Inferior parietal cortex (tissue), 1 donor: ENCODE measurements at regions not wholly inside any gene's neighbourhood (a gene's known extent, or its start where the extent isn't known, plus 50 kb on each side); places are given as distances from the start of the nearest gene placed in this dataset.
A peak's percentile ranks its signal among the peaks of the same experiment; 100 is the strongest.
"Not testable (repeated sequence)": the region's sequence is repeated elsewhere in the genome, so short reads cannot be mapped to it uniquely, and the experiment has no call there.

Experiments
- DNase-seq: peaks from one replicate; pipeline ENCODE4 v3.0.0-alpha.2; 2016; ENCODE audit errors: extremely low spot score

DNA sequence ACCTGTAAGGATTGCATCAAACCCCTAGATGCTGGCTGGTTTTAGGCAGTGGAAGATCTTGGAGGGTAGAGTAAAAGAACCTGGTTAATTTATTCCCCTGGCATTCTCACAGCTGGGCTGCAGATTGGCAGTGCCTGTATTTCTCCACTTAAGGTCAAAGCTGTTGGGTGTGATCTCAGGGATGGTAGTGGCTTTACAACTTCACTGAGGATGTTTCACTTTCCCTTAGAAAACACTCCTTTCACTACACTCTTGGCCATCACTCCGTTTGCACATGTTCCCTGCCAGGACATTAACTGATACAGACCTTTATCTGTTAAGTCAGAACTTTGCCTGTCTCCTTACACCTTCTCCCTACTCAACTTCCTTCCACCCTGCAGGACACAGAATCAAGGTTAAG is 779.1 kb upstream of the SEMA6D start:
- DNase-seq: no peak

DNA sequence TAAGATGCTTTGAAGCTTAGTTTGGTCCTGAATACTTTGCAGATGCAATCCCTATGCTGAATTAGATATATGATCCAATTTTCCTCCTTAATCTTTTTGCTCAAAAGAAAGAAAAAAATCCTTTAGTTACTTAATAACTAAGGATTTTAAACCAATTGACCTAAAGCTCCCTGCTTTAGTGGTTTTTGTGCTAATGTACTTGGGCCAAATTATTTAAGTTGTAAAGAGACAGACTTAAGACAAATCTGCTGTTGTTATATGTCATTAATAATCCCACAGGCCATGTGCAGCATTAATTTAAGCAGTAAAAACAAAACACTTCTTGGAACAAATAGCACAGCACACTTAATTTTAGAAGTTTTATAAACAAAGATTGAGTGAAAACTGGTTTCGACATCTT is 776.1 kb upstream of the SEMA6D start:
- no peak for DNase-seq

DNA sequence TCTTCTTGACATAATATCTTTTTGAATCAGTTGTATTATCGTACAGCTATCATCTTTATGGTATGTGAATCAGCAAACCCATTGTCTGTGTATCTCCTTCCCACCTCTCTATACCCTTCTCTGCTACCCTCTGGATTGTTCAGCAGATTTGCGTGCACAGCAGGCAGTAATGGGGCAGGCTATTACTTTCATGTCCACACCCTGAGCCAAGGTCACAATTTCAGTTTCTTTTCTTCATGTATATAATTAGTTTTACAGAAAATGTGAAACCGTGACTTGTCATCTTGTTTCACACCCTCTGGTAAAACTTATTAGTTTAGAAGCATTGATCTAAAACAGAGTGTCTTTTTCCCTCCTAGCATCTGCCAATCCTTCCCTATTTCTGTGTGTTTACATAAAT is 770.4 kb upstream of the SEMA6D start:
- DNase-seq: no peak

GRCh38 chr15:46955576-46955975 is 761.7 kb upstream of the SEMA6D start:
- no peak for DNase-seq

DNA sequence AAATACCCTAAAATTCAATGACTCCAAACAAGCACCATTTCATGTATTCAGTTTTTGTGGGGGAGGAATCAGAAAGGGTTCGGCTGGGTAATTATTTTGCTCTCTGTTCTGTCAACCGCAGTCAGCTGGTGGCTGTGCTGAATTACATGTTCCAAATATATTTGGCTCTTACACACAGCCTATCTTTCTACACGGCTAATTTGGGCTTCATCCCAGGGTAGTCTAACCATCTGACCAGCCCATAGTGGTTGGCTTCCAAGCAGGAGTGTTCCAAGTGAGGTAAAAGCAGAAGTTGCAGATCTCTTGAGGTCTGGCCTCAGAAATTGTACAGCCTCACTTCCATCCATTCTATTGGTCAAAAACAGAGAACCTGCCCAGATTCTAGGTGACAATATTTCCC is 760.8 kb upstream of the SEMA6D start:
- peak; percentile 25 for DNase-seq

DNA sequence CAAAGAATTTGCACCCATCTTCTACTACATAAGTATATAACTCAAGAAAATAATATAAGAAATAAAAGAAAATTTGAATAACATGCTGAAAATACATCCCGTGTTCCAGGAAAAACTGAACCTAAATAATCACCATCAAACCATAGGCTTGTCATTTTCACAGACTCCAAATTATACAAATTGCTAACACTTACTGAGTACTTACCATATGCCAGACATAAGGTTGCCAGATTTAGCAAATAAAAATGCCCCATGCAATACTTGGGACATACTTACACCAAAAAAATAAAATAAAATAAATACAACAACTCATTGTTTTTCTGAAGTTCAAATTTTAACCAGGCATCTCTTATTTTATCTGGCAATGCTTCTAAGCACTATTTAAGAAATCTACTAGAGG is 760.4 kb upstream of the SEMA6D start:
- no peak for DNase-seq

DNA sequence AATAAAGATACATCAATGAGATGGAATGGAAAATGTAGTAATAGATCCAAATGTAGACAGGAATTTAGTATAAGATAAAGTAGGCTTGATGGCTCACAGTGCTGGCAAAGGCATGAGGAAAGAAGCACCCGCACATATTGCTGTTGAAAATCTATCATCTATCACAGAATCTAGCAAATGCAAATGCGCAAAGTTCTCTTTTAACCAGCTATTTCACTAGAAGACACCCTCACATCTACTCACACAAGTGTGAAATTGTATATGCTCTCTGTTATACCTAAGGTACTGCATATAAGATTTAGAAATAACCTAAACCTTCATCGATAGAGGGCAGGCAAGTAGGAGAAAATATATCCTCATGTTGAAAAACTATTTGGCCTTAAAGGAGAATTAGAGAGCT is 756.7 kb upstream of the SEMA6D start:
- no peak for DNase-seq

DNA sequence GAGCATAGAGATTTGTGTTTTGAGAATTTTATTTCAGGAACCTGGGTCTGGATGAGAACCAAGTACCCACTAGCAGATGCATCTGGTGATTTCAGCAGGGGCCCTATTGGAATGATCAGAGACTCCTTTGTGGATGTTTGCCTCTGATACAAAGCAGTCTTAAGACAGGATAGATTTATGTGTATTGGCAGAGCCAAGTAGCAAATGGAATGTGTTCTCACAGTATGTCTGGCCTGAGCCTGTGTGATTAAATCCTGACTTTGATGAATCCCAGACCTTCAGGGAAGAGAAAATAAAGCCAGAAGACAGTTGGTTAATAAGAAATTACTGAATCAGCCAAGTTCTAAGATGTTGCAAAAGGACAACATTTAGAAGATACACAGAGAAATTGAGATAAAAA is 755.5 kb upstream of the SEMA6D start:
- no peak for DNase-seq

DNA sequence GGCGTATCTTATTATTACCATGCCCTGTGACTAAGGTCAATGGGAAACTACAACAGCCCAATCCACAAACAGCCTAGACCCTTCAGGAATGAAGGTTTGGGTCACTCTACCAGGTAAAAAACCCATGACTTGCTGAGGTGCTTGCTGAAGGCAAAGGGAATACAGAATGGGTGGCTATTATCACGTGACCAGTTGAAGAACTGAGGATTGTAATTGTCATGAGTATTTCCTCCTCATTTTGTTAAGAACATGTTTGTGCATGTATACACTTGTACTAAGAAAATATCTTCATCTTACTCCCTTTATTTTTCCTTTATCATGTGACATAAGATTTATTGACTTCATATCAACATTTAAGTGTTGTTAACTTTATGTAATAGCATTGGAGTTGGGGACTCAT is 729.2 kb upstream of the SEMA6D start:
- not testable (repeated sequence) for DNase-seq

- no peak for DNase-seq
Measured at GRCh38 chr15:46996359-46996758, 720.9 kb upstream of the SEMA6D start.

DNA sequence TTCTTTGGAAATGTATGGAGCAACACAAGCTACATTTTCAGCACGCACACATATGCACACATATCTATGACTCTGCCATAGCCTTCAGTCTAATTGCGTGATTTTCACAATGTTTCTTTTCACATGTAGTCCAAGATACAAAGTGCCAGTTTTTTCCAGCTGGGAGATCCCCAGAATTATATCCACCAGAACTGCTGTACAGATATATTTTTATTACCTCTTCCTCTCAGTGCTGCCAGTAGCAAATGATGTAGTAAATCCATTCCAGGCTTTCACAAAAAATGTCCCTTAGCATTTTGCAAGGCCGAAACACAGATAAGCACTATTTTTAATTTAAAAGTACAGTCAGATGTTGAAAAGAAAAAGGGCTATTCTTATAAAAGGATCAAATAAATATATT is 719.8 kb upstream of the SEMA6D start:
- DNase-seq: no peak

DNA sequence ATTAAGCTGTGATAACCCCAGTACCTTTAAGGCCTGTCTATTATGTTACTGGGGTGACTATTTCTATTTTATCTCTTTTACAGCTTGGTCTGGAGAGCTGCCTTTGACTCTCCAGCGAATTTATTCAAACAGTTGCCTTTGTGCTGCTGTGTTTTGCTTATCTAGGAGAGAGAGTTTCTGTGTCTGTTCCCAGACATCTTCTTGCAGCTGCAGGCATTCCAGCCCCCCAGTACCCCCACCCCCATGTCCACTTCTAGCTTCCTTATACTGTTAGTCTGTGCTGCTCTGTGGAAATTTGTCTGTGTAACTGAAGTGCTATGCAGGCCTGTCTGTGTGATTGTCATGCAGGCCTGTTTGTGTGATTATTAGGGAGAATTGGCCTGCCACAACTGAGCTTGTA is 713.7 kb upstream of the SEMA6D start:
- no peak for DNase-seq

GRCh38 chr15:47013446-47013845 is 703.9 kb upstream of the SEMA6D start:
- DNase-seq: no peak

- no peak for DNase-seq
Measured at GRCh38 chr15:47027322-47027946, 689.9 kb upstream of the SEMA6D start.

DNA sequence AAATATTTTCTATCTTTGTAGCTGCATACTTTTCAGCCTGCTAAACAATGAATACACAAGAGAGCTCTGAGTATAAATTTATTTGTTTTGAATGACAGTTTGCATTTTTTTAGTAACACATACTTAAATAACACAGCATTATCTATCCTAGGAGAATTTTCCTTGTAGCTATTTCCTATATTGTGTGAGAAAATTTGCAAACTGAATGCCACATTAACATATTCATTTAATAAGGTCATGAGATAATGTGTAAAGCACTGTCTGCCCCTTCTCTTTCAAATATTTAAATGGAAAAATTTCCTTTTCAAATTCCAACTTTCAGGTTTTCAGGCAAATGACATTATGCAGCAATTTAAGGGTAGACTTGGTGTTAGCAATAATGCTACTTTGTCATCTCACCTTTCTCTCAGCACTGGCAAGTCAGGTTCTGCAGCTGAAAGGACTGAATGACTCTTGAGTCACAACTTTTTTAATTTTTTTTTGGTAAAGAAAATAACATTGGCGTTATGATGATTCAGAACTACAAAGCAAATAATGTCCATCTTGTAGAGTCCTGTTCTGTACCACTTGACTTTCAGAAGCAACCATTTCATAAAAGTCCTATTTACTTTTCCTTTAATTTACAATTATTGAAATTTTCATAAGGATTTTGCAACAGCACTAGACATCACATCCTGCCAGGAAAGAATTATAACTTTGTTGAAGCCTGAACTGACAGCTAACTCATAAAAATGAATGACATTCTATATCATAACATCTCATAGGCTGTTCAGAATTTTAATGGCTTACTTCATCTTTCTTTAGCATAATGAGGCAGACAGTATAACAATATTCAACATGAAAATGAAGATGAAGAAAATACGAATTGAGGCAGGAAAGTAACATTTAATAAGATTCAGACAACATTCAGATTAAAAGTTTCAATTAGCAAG is 681.6 kb upstream of the SEMA6D start:
- DNase-seq: no peak

DNA sequence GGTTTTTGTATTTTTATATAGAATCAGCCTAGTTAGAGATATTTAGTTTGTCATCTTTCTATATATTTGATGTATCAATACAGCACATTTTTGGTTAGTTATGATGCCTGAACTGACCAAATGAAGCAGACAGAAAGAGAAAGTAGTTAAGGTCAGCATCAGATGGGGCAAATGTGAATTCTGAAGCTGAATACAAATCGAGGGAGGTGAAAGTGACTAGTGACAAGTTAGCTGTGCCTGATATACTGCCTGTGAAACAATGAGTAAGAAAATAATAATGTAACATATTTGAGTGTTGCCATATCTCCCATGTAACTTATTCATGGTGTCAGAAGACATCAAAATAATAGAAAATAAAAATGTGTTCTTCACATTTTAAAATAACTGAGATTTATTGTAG is 680.3 kb upstream of the SEMA6D start:
- DNase-seq: no peak

DNA sequence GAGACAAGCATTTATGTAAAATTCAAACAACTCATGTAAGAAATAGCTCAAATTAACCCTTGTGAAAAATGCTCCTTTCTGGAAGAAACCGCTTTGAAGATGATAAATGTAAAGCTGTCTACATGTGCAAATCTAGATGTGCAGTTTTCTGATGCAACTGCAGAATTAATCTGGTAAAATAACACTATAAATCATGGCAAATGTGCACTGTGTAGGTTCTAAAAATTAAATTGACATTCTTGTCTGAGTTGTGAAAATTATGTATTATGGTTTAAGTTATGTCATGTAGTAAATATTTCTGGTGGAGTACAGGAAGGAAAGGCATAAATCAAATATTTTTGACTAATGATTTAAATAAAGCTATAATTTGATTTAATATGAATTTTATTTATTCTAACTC is 678.1 kb upstream of the SEMA6D start:
- no peak for DNase-seq

DNA sequence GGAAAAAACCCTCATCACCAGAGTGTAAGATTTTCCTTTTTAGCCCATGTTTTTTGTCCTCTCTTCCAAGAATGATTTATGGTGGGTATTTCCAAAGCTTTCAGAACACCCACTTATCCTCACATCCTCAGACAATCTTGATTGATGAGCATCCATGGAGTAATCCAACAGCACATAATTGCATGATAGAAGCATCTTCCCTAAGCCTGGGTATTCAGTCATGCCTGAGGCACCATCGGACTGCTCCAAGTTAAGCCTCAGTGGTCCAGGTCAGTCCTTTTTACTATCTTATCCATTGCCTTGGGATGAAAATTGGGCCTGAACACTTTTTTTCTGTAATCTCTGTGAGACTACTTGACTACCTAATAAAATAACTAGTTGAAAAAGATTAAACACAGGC is 676.0 kb upstream of the SEMA6D start:
- no peak for DNase-seq

- not testable (repeated sequence) for DNase-seq
Measured at GRCh38 chr15:47047981-47048380, 669.3 kb upstream of the SEMA6D start.

- no peak for DNase-seq
Measured at GRCh38 chr15:47066392-47066791, 650.9 kb upstream of the SEMA6D start.

DNA sequence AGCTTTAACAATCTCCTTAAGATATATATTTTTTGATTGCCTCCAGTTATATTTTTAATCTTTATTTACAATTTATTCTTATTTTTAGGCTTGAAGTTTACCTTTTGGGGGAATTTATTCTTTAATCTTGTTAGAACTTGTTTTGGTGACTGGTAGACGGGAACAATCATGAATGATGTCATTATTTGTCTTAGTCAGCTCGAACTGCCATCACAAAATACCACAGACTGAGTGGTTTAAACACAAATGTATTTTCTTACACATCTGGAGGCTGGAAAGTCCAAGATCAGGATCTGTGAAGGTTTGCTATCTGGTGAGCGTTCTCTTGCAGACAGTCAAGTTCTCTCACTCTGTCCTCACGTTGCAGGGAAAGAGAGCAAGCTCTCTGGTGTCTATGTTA is 639.5 kb upstream of the SEMA6D start:
- not testable (repeated sequence) for DNase-seq

- DNase-seq: no peak
Measured at GRCh38 chr15:47095833-47096232, 621.5 kb upstream of the SEMA6D start.

DNA sequence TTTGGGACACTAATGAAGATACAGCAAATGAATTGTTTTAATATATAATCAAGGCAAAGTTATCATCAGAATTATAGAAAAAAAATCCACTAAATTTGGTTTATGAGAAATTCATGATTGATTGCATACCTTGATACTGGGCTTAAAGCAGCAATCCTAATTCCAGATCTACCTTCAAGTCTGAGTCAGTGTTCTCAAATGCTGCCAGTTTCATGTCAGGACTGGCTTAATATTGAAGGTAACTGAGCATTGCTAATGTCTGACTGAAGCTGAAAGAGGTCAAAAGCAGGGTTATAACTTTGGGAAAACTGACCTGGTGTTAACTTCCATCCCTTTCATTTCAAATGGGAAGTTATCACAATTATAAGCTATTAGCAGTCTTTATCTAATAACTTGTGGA is 618.8 kb upstream of the SEMA6D start:
- DNase-seq: not testable (repeated sequence)
